ENCODE measurements at regions not wholly inside any gene's neighbourhood (a gene's known extent, or its start where the extent isn't known, plus 50 kb on each side); places are given as distances from the start of the nearest gene placed in this dataset.
"Not testable (repeated sequence)": the region's sequence is repeated elsewhere in the genome, so short reads cannot be mapped to it uniquely, and the experiment has no call there.

- WGBS = 100% methylated on average over 2 of the region's 3 CpGs
- not testable (repeated sequence) for H3K4me3 ChIP-seq (ENCODE audit: low read length); H3K4me1 ChIP-seq (ENCODE audit: insufficient read depth, low read length); H3K9me3 ChIP-seq (ENCODE audit: insufficient read depth, low read depth, low read length); H3K9ac ChIP-seq (ENCODE audit: low read depth, low read length); H3K27me3 ChIP-seq (ENCODE audit: insufficient read depth, low read length); H3K27ac ChIP-seq (ENCODE audit: low read depth, low read length); H3K36me3 ChIP-seq (ENCODE audit: insufficient read depth, low read length)
Measured at GRCh38 chr4:83730958-83731357, 195.1 kb downstream of the GPAT3 start.

- Histone ChIP-seq H3K9ac (ENCODE audit: low read depth, low read length) (no peak overlapping the region), H3K4me1 (ENCODE audit: insufficient read depth, low read length) (no peaks in the 10 kb centered on the region), H3K27ac (ENCODE audit: low read depth, low read length) (no peak overlapping the region), H3K27me3 (ENCODE audit: insufficient read depth, low read length) (no peaks in the 10 kb centered on the region), H3K36me3 (ENCODE audit: insufficient read depth, low read length) (no peaks in the 10 kb centered on the region), H3K9me3 (ENCODE audit: insufficient read depth, low read depth, low read length) (peaks cover 5% of the 10 kb centered on the region; the same call in 1 of the 2 replicates), H3K4me3 (ENCODE audit: low read length) (no peak overlapping the region)
Measured at GRCh38 chr4:83728191-83728590, 192.3 kb downstream of the GPAT3 start.

- Histone ChIP-seq H3K27ac (ENCODE audit: low read depth, low read length) (no peak overlapping the region), H3K27me3 (ENCODE audit: insufficient read depth, low read length) (no peaks in the 10 kb centered on the region), H3K9me3 (ENCODE audit: insufficient read depth, low read depth, low read length) (peaks cover 5% of the 10 kb centered on the region; the same call in 1 of the 2 replicates), H3K4me1 (ENCODE audit: insufficient read depth, low read length) (no peaks in the 10 kb centered on the region), H3K9ac (ENCODE audit: low read depth, low read length) (no peak overlapping the region), H3K4me3 (ENCODE audit: low read length) (no peak overlapping the region), H3K36me3 (ENCODE audit: insufficient read depth, low read length) (no peaks in the 10 kb centered on the region)
- 92% methylated on average over 6 of the region's 6 CpGs for WGBS
Measured at GRCh38 chr4:83725336-83726085, 189.6 kb downstream of the GPAT3 start.

GRCh38 chr4:83724485-83725335, 188.8 kb downstream of the GPAT3 start:
- Histone ChIP-seq H3K9ac (ENCODE audit: low read depth, low read length) (no peak overlapping the region), H3K4me3 (ENCODE audit: low read length) (no peak overlapping the region), H3K27me3 (ENCODE audit: insufficient read depth, low read length) (no peaks in the 10 kb centered on the region), H3K9me3 (ENCODE audit: insufficient read depth, low read depth, low read length) (no peaks in the 10 kb centered on the region), H3K27ac (ENCODE audit: low read depth, low read length) (no peak overlapping the region), H3K4me1 (ENCODE audit: insufficient read depth, low read length) (no peaks in the 10 kb centered on the region), H3K36me3 (ENCODE audit: insufficient read depth, low read length) (no peaks in the 10 kb centered on the region)
- WGBS = 89% methylated on average over 14 of the region's 14 CpGs

GRCh38 chr4:83723609-83724008, 187.7 kb downstream of the GPAT3 start:
- no peak overlapping the region for H3K4me3 ChIP-seq (ENCODE audit: low read length)
- H3K27me3 ChIP-seq (ENCODE audit: insufficient read depth, low read length) = no peaks in the 10 kb centered on the region
- no peaks in the 10 kb centered on the region for H3K36me3 ChIP-seq (ENCODE audit: insufficient read depth, low read length)
- WGBS = 92% methylated on average over 6 of the region's 6 CpGs
- H3K4me1 ChIP-seq (ENCODE audit: insufficient read depth, low read length) = no peaks in the 10 kb centered on the region
- no peak overlapping the region for H3K9ac ChIP-seq (ENCODE audit: low read depth, low read length)
- H3K9me3 ChIP-seq (ENCODE audit: insufficient read depth, low read depth, low read length) = no peaks in the 10 kb centered on the region
- H3K27ac ChIP-seq (ENCODE audit: low read depth, low read length) = no peak overlapping the region

- Histone ChIP-seq H3K27ac (ENCODE audit: low read depth, low read length) (no peak overlapping the region), H3K9me3 (ENCODE audit: insufficient read depth, low read depth, low read length) (no peaks in the 10 kb centered on the region), H3K4me3 (ENCODE audit: low read length) (no peak overlapping the region), H3K36me3 (ENCODE audit: insufficient read depth, low read length) (no peaks in the 10 kb centered on the region), H3K4me1 (ENCODE audit: insufficient read depth, low read length) (no peaks in the 10 kb centered on the region), H3K9ac (ENCODE audit: low read depth, low read length) (no peak overlapping the region), H3K27me3 (ENCODE audit: insufficient read depth, low read length) (no peaks in the 10 kb centered on the region)
- 92% methylated on average over 5 of the region's 5 CpGs for WGBS
Measured at GRCh38 chr4:83722730-83723269, 186.9 kb downstream of the GPAT3 start.

- Histone ChIP-seq H3K4me1 (ENCODE audit: insufficient read depth, low read length) (peaks cover 9% of the 10 kb centered on the region; the same call in 1 of the 2 replicates), H3K36me3 (ENCODE audit: insufficient read depth, low read length) (no peaks in the 10 kb centered on the region), H3K27ac (ENCODE audit: low read depth, low read length) (no peak overlapping the region), H3K4me3 (ENCODE audit: low read length) (no peak overlapping the region), H3K27me3 (ENCODE audit: insufficient read depth, low read length) (no peaks in the 10 kb centered on the region), H3K9me3 (ENCODE audit: insufficient read depth, low read depth, low read length) (no peaks in the 10 kb centered on the region), H3K9ac (ENCODE audit: low read depth, low read length) (no peak overlapping the region)
Measured at GRCh38 chr4:83716874-83717273, 181.0 kb downstream of the GPAT3 start.

- H3K9me3 ChIP-seq (ENCODE audit: insufficient read depth, low read depth, low read length) = no peaks in the 10 kb centered on the region
- no peak overlapping the region for H3K27ac ChIP-seq (ENCODE audit: low read depth, low read length)
- no peaks in the 10 kb centered on the region for H3K36me3 ChIP-seq (ENCODE audit: insufficient read depth, low read length)
- no peak overlapping the region for H3K4me3 ChIP-seq (ENCODE audit: low read length)
- peaks cover 23% of the 10 kb centered on the region for H3K4me1 ChIP-seq (ENCODE audit: insufficient read depth, low read length)
- H3K27me3 ChIP-seq (ENCODE audit: insufficient read depth, low read length) = no peaks in the 10 kb centered on the region
- H3K9ac ChIP-seq (ENCODE audit: low read depth, low read length) = no peak overlapping the region
Measured at GRCh38 chr4:83712890-83713289, 177.0 kb downstream of the GPAT3 start.

- Histone ChIP-seq H3K36me3 (ENCODE audit: insufficient read depth, low read length) (no peaks in the 10 kb centered on the region), H3K9me3 (ENCODE audit: insufficient read depth, low read depth, low read length) (no peaks in the 10 kb centered on the region), H3K9ac (ENCODE audit: low read depth, low read length) (no peak overlapping the region), H3K4me3 (ENCODE audit: low read length) (no peak overlapping the region), H3K4me1 (ENCODE audit: insufficient read depth, low read length) (peaks cover 29% of the 10 kb centered on the region), H3K27me3 (ENCODE audit: insufficient read depth, low read length) (no peaks in the 10 kb centered on the region), H3K27ac (ENCODE audit: low read depth, low read length) (no peak overlapping the region)
- WGBS = 93% methylated on average over 7 of the region's 7 CpGs
Measured at GRCh38 chr4:83709627-83710026, 173.7 kb downstream of the GPAT3 start.

GRCh38 chr4:83708500-83709175, 172.7 kb downstream of the GPAT3 start:
- peaks cover 29% of the 10 kb centered on the region for H3K4me1 ChIP-seq (ENCODE audit: insufficient read depth, low read length)
- no peaks in the 10 kb centered on the region for H3K36me3 ChIP-seq (ENCODE audit: insufficient read depth, low read length)
- H3K9me3 ChIP-seq (ENCODE audit: insufficient read depth, low read depth, low read length) = no peaks in the 10 kb centered on the region
- no peaks in the 10 kb centered on the region for H3K27me3 ChIP-seq (ENCODE audit: insufficient read depth, low read length)
- H3K9ac ChIP-seq (ENCODE audit: low read depth, low read length) = no peak overlapping the region
- WGBS = 39% methylated on average over 6 of the region's 6 CpGs
- H3K27ac ChIP-seq (ENCODE audit: low read depth, low read length) = peak overlapping the region; percentile 19; the same call in 1 of the 2 replicates
- H3K4me3 ChIP-seq (ENCODE audit: low read length) = no peak overlapping the region

- no peak overlapping the region for H3K4me3 ChIP-seq (ENCODE audit: low read length)
- peaks cover 6% of the 10 kb centered on the region; the same call in 1 of the 2 replicates for H3K9me3 ChIP-seq (ENCODE audit: insufficient read depth, low read depth, low read length)
- H3K36me3 ChIP-seq (ENCODE audit: insufficient read depth, low read length) = no peaks in the 10 kb centered on the region
- WGBS = 94% methylated on average over 2 of the region's 2 CpGs
- H3K27me3 ChIP-seq (ENCODE audit: insufficient read depth, low read length) = no peaks in the 10 kb centered on the region
- H3K9ac ChIP-seq (ENCODE audit: low read depth, low read length) = no peak overlapping the region
- no peak overlapping the region for H3K27ac ChIP-seq (ENCODE audit: low read depth, low read length)
- H3K4me1 ChIP-seq (ENCODE audit: insufficient read depth, low read length) = peaks cover 21% of the 10 kb centered on the region
Measured at GRCh38 chr4:83704786-83705185, 168.9 kb downstream of the GPAT3 start.
